A549 (cell line): ENCODE measurements at regions not wholly inside any gene's neighbourhood (a gene's known extent, or its start where the extent isn't known, plus 50 kb on each side); places are given as distances from the start of the nearest gene placed in this dataset.
A peak's percentile ranks its signal among the peaks of the same experiment; 100 is the strongest.

Experiments used
- ATAC-seq, 2 experiments: fragments of 200-7000 bp in 1 of 2; fragments of >200 bp in 1 of 2; cut with Nextera tagmentation in 1 of 2; cut with Tn5 transposase in 1 of 2; 3 replicates each; pipeline versions ENCODE4 v1.8.0 to v1.9.1; 2018 to 2020; ENCODE audit warnings: mild to moderate bottlenecking in 1 of 2, moderate library complexity in 1 of 2
- CTCF ChIA-PET: fragments of 300-600 bp; sonication (Branson Sonifier 250); formaldehyde crosslinking; extraction: SDS; loops from one replicate; lab custom pipeline; 2021; ENCODE audit warnings: antibody characterized with exemption, inconsistent platforms; lab: Yijun Ruan, JAX
- POLR2A ChIA-PET: fragments of 350-600 bp; formaldehyde crosslinking; extraction: SDS; loops from one replicate; lab custom pipeline; 2021; ENCODE audit warnings: antibody characterized with exemption, inconsistent platforms; lab: Yijun Ruan, JAX
- DNase-seq, 2 experiments: peaks; one replicate each; pipeline versions ENCODE4 v3.0.0 to v3.0.0-alpha.2; 2011 to 2016; ENCODE audit warnings: low read depth in 1 of 2, low spot score in 1 of 2
- FAIRE-seq: peaks from 2 replicates; lab custom pipeline; 2011; peaks lifted over from hg19 to GRCh38; lab: Jason Lieb, UNC
- H3K27ac ChIP-seq, 2 experiments: fragments of >200 bp; sonication (Bioruptor Twin); formaldehyde crosslinking; 3 replicates each; pipeline ENCODE4 v1.5.1; 2016 to 2017
- H3K4me1 ChIP-seq: fragments of >200 bp; sonication (Bioruptor Twin); formaldehyde crosslinking; 3 replicates; pipeline ENCODE4 v1.6.1; 2016
- H3K4me2 ChIP-seq: fragments of >200 bp; sonication (Bioruptor Twin); formaldehyde crosslinking; 3 replicates; pipeline ENCODE4 v1.6.1; 2016
- H3K4me3 ChIP-seq: fragments of >200 bp; sonication (Bioruptor Twin); formaldehyde crosslinking; 3 replicates; pipeline ENCODE4 v1.5.1; 2016
- H3K9me3 ChIP-seq: fragments of >200 bp; sonication (Bioruptor Twin); formaldehyde crosslinking; 3 replicates; pipeline ENCODE4 v1.6.1; 2016
- CBX2 ChIP-seq: fragments of 200-600 bp; sonication (generic); IDR thresholded peaks from 2 replicates; pipeline ENCODE4 v1.6.1; 2016; ENCODE audit warnings: low read depth, mild to moderate bottlenecking, borderline replicate concordance
- CHD2 ChIP-seq: fragments of 150-350 bp; IDR thresholded peaks from 2 replicates; pipeline ENCODE4 v1.6.1; 2014; ENCODE audit warnings: low read length; ENCODE audit not compliant: partially characterized antibody
- EHF ChIP-seq: fragments of 250-450 bp; sonication (Bioruptor Pico); IDR thresholded peaks from 2 replicates; pipeline ENCODE4 v1.5.0; 2020; ENCODE audit warnings: mild to moderate bottlenecking
- EHMT2 ChIP-seq: fragments of 200-600 bp; sonication (generic); IDR thresholded peaks from 2 replicates; pipeline ENCODE4 v1.6.1; 2016; ENCODE audit warnings: antibody characterized with exemption, low read depth, mild to moderate bottlenecking, moderate library complexity
- ESRRA ChIP-seq: fragments of 150-350 bp; IDR thresholded peaks from 2 replicates; pipeline ENCODE4 v1.6.1; 2014; ENCODE audit warnings: mild to moderate bottlenecking, low read length, borderline replicate concordance
- FOXS1 ChIP-seq: fragments of 250-450 bp; sonication (Bioruptor Pico); IDR thresholded peaks from 2 replicates; pipeline ENCODE4 v1.5.0; 2020; ENCODE audit warnings: mild to moderate bottlenecking, moderate library complexity
- HOXA7 ChIP-seq: fragments of 250-450 bp; sonication (Bioruptor Pico); IDR thresholded peaks from 2 replicates; pipeline ENCODE4 v1.5.0; 2020; ENCODE audit warnings: mild to moderate bottlenecking, moderate library complexity
- JUN ChIP-seq, 2 experiments: fragments of >200 bp; sonication (Bioruptor Twin); formaldehyde crosslinking; IDR thresholded peaks; 2 replicates in 1 of 2; 3 replicates in 1 of 2; pipeline ENCODE4 v1.6.1; 2016 to 2017
- KDM1A ChIP-seq: fragments of 200-600 bp; sonication (generic); IDR thresholded peaks from 2 replicates; pipeline ENCODE4 v1.6.1; 2016; ENCODE audit warnings: low read depth, mild to moderate bottlenecking
- KDM5A ChIP-seq: fragments of 200-600 bp; sonication (generic); IDR thresholded peaks from 2 replicates; pipeline ENCODE4 v1.6.1; 2016; ENCODE audit warnings: antibody characterized with exemption, mild to moderate bottlenecking
- POLR2A ChIP-seq: IDR thresholded peaks from 2 replicates; pipeline ENCODE4 v1.6.1; 2012; ENCODE audit warnings: mild to moderate bottlenecking, low read length
- POLR2AphosphoS2 ChIP-seq: conservative IDR thresholded peaks from 2 replicates; pipeline ENCODE4 v1.6.1; 2012; ENCODE audit warnings: low read length, improper control_type of control experiment, inconsistent platforms
- RAD21 ChIP-seq, 2 experiments: fragments of >200 bp in 1 of 2; sonication (Bioruptor Twin) in 1 of 2; formaldehyde crosslinking in 1 of 2; IDR thresholded peaks in 1 of 2; conservative IDR thresholded peaks in 1 of 2; 2 replicates in 1 of 2; 3 replicates in 1 of 2; pipeline ENCODE4 v1.6.1; 2012 to 2018; ENCODE audit warnings: inconsistent platforms in 1 of 2
- RARB ChIP-seq: fragments of 250-450 bp; sonication (Bioruptor Pico); IDR thresholded peaks from 2 replicates; pipeline ENCODE4 v1.8.0; 2021; ENCODE audit warnings: mild to moderate bottlenecking, moderate library complexity
- RCOR1 ChIP-seq: fragments of 150-350 bp; IDR thresholded peaks from 2 replicates; pipeline ENCODE4 v1.6.1; 2014; ENCODE audit warnings: antibody characterized with exemption, low read length, low read depth
- RFX5 ChIP-seq: fragments of 450-650 bp; IDR thresholded peaks from 2 replicates; pipeline ENCODE4 v1.7.1; 2014; ENCODE audit warnings: antibody characterized with exemption, mild to moderate bottlenecking, moderate library complexity
- TP53 ChIP-seq: fragments of 250-450 bp; sonication (Bioruptor Pico); IDR thresholded peaks from 2 replicates; pipeline ENCODE4 v1.5.0; 2021; ENCODE audit warnings: mild to moderate bottlenecking, moderate library complexity
- ZFP36 ChIP-seq: fragments of 450-650 bp; IDR thresholded peaks from 2 replicates; pipeline ENCODE4 v1.6.1; 2014; ENCODE audit warnings: borderline replicate concordance; ENCODE audit not compliant: partially characterized antibody
- ZSCAN20 ChIP-seq: fragments of 250-450 bp; sonication (Bioruptor Pico); IDR thresholded peaks from 2 replicates; pipeline ENCODE4 v1.8.0; 2022; ENCODE audit warnings: mild to moderate bottlenecking, moderate library complexity
- whole genome bisulfite sequencing: methylation state at CpG from one replicate; pipeline ENCODE4 v1.1.6; 2017; ENCODE audit errors: missing lambda C conversion rate; 5-methylcytosine and 5-hydroxymethylcytosine counted together
- TF ChIP-seq, protein P1 (sequence below): fragments of 150-350 bp; IDR thresholded peaks from 2 replicates; pipeline ENCODE4 v1.6.1; 2014; ENCODE audit warnings: low read depth, mild to moderate bottlenecking, low read length
- TF ChIP-seq, protein P2 (sequence below): fragments of 250-450 bp; sonication (Bioruptor Pico); IDR thresholded peaks from 2 replicates; pipeline ENCODE4 v1.5.0; 2021; ENCODE audit warnings: mild to moderate bottlenecking, moderate library complexity, borderline replicate concordance
- TF ChIP-seq, protein P3 (sequence below): fragments of >200 bp; sonication (Bioruptor Twin); formaldehyde crosslinking; IDR thresholded peaks from 2 replicates; pipeline ENCODE4 v1.6.1; 2016
- TF ChIP-seq, protein P4 (sequence below): IDR thresholded peaks from 2 replicates; pipeline ENCODE4 v1.6.1; 2012; ENCODE audit warnings: low read depth, borderline replicate concordance

DNA sequence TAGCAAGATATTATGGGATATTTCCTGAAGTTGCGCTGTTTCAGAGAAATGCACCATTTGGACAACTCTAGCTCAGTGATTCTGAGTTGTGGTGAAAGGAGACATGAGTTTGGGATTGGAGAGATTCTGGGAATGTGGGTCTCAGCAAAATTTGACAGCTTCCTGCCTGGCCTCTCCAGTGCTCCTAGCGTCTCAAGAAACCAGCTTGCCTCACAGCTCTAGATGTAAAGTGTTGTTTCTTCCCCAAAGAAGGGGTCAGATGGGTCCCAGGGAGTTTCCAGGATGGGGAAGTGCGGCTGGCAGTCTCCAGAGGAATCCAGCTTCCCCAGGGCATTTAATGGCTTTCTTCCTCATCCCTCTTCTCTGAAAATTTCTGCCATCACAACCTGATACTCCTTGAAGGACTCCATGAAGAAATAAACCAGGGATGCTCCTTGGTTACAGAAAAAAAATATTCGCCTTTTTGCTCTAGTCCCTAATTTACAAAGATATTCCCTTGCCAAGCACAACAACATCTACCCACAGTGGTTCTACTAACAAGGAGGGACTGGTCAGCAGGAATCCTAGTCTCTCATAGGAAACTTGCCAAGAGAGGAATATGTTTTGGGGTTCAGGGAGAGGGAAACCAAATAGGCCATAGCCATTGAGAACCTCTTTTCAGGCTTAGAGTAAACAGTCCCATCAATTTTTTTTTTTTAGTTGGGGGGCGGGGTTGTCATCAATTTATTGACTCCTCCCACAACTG lies 185.4 kb upstream of the E2F8 start (continued):
- TF ChIP-seq, protein P1, sequence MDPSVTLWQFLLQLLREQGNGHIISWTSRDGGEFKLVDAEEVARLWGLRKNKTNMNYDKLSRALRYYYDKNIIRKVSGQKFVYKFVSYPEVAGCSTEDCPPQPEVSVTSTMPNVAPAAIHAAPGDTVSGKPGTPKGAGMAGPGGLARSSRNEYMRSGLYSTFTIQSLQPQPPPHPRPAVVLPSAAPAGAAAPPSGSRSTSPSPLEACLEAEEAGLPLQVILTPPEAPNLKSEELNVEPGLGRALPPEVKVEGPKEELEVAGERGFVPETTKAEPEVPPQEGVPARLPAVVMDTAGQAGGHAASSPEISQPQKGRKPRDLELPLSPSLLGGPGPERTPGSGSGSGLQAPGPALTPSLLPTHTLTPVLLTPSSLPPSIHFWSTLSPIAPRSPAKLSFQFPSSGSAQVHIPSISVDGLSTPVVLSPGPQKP, result no peak
- TF ChIP-seq ESRRA (no peak), EHF (CRISPR knock-in tag) (no peak), RCOR1 (no peak), HOXA7 (CRISPR knock-in tag) (no peak), CBX2 (no peak), KDM5A (no peak)
- TF ChIP-seq, protein P2, sequence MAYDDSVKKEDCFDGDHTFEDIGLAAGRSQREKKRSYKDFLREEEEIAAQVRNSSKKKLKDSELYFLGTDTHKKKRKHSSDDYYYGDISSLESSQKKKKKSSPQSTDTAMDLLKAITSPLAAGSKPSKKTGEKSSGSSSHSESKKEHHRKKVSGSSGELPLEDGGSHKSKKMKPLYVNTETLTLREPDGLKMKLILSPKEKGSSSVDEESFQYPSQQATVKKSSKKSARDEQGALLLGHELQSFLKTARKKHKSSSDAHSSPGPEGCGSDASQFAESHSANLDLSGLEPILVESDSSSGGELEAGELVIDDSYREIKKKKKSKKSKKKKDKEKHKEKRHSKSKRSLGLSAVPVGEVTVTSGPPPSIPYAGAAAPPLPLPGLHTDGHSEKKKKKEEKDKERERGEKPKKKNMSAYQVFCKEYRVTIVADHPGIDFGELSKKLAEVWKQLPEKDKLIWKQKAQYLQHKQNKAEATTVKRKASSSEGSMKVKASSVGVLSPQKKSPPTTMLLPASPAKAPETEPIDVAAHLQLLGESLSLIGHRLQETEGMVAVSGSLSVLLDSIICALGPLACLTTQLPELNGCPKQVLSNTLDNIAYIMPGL (CRISPR knock-in tag), result no peak
- TF ChIP-seq, protein P3, sequence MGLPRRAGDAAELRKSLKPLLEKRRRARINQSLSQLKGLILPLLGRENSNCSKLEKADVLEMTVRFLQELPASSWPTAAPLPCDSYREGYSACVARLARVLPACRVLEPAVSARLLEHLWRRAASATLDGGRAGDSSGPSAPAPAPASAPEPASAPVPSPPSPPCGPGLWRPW, result no peak

DNA sequence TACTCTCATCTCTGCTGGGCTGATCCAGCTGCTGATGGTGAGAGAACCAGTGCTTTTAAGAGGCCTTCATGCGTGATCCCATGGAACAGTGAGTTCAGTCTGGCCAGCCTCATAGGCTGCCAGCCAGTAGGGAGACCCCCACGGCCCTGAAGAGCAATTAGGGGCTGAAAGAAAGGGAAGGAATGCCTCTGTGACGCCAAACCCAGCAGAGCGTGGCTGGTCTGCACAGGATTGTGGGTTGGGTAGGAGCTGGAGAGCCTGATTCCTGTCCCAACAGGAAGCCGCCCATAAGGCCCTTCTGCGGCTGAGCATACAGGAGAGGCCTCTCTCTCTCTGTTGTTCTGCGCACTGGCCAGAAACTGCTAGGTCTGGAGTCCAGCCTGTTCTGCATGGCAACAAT lies 181.5 kb upstream of the E2F8 start:
- WGBS, result 85% methylated on average over 7 of the region's 7 CpGs

DNA sequence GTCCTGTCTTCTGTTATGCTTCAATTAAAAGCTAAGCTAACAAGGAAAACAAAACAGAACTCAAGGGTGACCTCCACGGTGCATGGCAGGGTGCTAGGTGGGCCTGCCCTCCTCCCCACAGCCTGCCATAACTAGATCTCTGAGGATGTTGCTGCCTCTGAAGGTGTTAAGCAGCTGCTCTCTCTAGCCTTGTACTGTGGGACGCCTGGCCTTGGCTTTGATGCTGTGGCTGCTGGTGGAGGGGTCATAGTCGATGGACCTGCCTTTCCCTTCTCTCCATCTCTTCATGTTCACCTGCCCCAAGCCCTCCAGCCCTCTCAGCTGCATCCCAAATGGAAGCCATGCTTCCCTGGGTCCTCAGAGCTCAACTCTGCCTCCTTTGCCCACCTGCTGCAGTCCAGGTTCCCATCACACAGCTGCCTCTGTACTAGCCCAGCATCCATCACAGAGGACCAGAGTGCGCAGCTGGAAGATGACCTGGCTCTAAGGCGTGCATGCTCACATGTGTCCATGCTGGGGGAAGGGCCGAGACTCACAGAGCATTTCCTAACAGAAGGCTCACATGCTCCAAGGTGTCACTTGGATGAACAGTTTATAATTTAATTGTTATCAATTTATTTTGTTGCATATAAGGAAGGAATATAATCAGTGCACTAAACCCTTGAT lies 180.3 kb upstream of the E2F8 start:
- DNase-seq, result no peak
- WGBS, result 58% methylated on average over 6 of the region's 6 CpGs
- peak overlapping the region in 1 of 2 experiments; percentile 75; a peak in 3 of 6 replicates for H3K27ac ChIP-seq
- FAIRE-seq, result no peak
- peaks cover 31% of the 10 kb centered on the region for H3K4me1 ChIP-seq
- H3K4me2 ChIP-seq, result no peak overlapping the region; the same call in 2 of the 3 replicates
- no peaks in the 10 kb centered on the region for H3K9me3 ChIP-seq
- TF ChIP-seq RAD21 (conservative IDR thresholded peaks at IDR 0.05 in 1 of 2, IDR thresholded peaks at IDR 0.05 in 1 of 2) (no peak), POLR2A (no peak), RFX5 (no peak), KDM1A (no peak), POLR2AphosphoS2 (no peak), RARB (CRISPR knock-in tag) (no peak), KDM5A (no peak), FOXS1 (CRISPR knock-in tag) (no peak), ZSCAN20 (CRISPR knock-in tag) (no peak), ZFP36 (no peak), JUN (IDR thresholded peaks at IDR 0.05) (no peak), EHMT2 (no peak), HOXA7 (CRISPR knock-in tag) (no peak), CHD2 (no peak)
- TF ChIP-seq, protein P4, sequence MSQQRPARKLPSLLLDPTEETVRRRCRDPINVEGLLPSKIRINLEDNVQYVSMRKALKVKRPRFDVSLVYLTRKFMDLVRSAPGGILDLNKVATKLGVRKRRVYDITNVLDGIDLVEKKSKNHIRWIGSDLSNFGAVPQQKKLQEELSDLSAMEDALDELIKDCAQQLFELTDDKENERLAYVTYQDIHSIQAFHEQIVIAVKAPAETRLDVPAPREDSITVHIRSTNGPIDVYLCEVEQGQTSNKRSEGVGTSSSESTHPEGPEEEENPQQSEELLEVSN, result no peak
- ATAC-seq, result no peak
- H3K4me3 ChIP-seq, result no peak overlapping the region
- ChIA-PET CTCF (interaction anchor here (0.7 to 1.2 kb wide), 2 partner anchors 17 to 142 kb away, joined by 3 read pairs; no protein-coding TSS in a partner anchor), POLR2A (no interaction called here)

More for the DNA sequence above, 181.5 kb upstream of the E2F8 start:
- H3K27ac ChIP-seq, result no peak overlapping the region
- no peak for DNase-seq
- H3K4me1 ChIP-seq, result peaks cover 31% of the 10 kb centered on the region
- CTCF ChIA-PET, result no interaction called here
- TF ChIP-seq KDM5A (no peak), TP53 (CRISPR knock-in tag) (no peak), RCOR1 (no peak)
- TF ChIP-seq, protein P2 (CRISPR knock-in tag), result no peak
- POLR2A ChIA-PET, result no interaction called here
- ATAC-seq, result no peak
- H3K4me2 ChIP-seq, result no peak overlapping the region
- no peak for FAIRE-seq
- H3K9me3 ChIP-seq, result no peaks in the 10 kb centered on the region
- H3K4me3 ChIP-seq, result no peak overlapping the region
